ENCODE measurements at regions not wholly inside any gene's neighbourhood (a gene's known extent, or its start where the extent isn't known, plus 50 kb on each side); places are given as distances from the start of the nearest gene placed in this dataset.
A peak's percentile ranks its signal among the peaks of the same experiment; 100 is the strongest.

- Mint-ChIP-seq H3K4me3 (ENCODE audit: unreplicated experiment) (no peak overlapping the region), H3K9me3 (ENCODE audit: unreplicated experiment) (no peaks in the 10 kb centered on the region)
These were observed 175.9 kb downstream of the RWDD3 start for GRCh38 chr1:95409901-95410300.

GRCh38 chr1:95415146-95415545, 181.1 kb downstream of the RWDD3 start:
- Histone ChIP-seq H3K79me2 (ENCODE audit: insufficient read depth, low read length) (no peaks in the 10 kb centered on the region), H3K9me3 (ENCODE audit: insufficient read depth, low read depth, low read length) (no peaks in the 10 kb centered on the region), H3K27me3 (ENCODE audit: insufficient read depth, low read length) (no peaks in the 10 kb centered on the region), H3K9ac (ENCODE audit: low read length) (no peak overlapping the region), H3K36me3 (ENCODE audit: insufficient read depth, low read length) (no peaks in the 10 kb centered on the region), H3K4me3 (ENCODE audit: insufficient read depth, low read depth, low read length) (no peak overlapping the region), H3K4me1 (ENCODE audit: insufficient read depth, low read length) (no peaks in the 10 kb centered on the region), H4K20me1 (ENCODE audit: insufficient read depth, low read length) (no peaks in the 10 kb centered on the region), H3K4me2 (ENCODE audit: low read length) (no peak overlapping the region), H3K27ac (ENCODE audit: low read depth, low read length) (no peak overlapping the region), H2AFZ (ENCODE audit: low read depth, low read length) (no peak overlapping the region)
- no peak for FAIRE-seq
- no peaks in the 10 kb centered on the region for H3K27me3 Mint-ChIP-seq (ENCODE audit: low read depth, unreplicated experiment)
- peak overlapping the region; percentile 13 for H3K27ac Mint-ChIP-seq (ENCODE audit: unreplicated experiment)
- no peak for DNase-seq (ENCODE audit: low read depth)
- no peaks in the 10 kb centered on the region for H3K9me3 Mint-ChIP-seq (ENCODE audit: unreplicated experiment)
- H3K36me3 Mint-ChIP-seq (ENCODE audit: low read depth, unreplicated experiment) = no peaks in the 10 kb centered on the region
- TF ChIP-seq CTCF (IDR thresholded peaks at IDR 0.05; ENCODE audit: insufficient read depth, low read depth, low read length) = no peak
- no peak for TF ChIP-seq EZH2 (IDR thresholded peaks at IDR 0.05; ENCODE audit: insufficient read depth, low read length)
- no peak overlapping the region for H3K4me3 Mint-ChIP-seq (ENCODE audit: unreplicated experiment)
- H3K4me1 Mint-ChIP-seq (ENCODE audit: low read depth, unreplicated experiment) = peaks cover 7% of the 10 kb centered on the region

More at GRCh38 chr1:95409901-95410300, 175.9 kb downstream of the RWDD3 start:
- Mint-ChIP-seq H3K27ac (ENCODE audit: unreplicated experiment) (no peak overlapping the region), H3K4me1 (ENCODE audit: low read depth, unreplicated experiment) (peaks cover 2% of the 10 kb centered on the region), H3K36me3 (ENCODE audit: low read depth, unreplicated experiment) (no peaks in the 10 kb centered on the region), H3K27me3 (ENCODE audit: low read depth, unreplicated experiment) (peaks cover 5% of the 10 kb centered on the region)
- TF ChIP-seq CTCF (IDR thresholded peaks at IDR 0.05; ENCODE audit: insufficient read depth, low read depth, low read length) (no peak), EZH2 (IDR thresholded peaks at IDR 0.05; ENCODE audit: insufficient read depth, low read length) (no peak)
- DNase-seq (ENCODE audit: low read depth) (no peak), FAIRE-seq (no peak)
- no peaks in the 10 kb centered on the region for H3K9me3 ChIP-seq (ENCODE audit: insufficient read depth, low read depth, low read length)
- no peak overlapping the region for H3K27ac ChIP-seq (ENCODE audit: low read depth, low read length)
- no peak overlapping the region for H3K9ac ChIP-seq (ENCODE audit: low read length)
- no peak overlapping the region for H2AFZ ChIP-seq (ENCODE audit: low read depth, low read length)
- no peaks in the 10 kb centered on the region for H3K36me3 ChIP-seq (ENCODE audit: insufficient read depth, low read length)
- no peaks in the 10 kb centered on the region for H4K20me1 ChIP-seq (ENCODE audit: insufficient read depth, low read length)
- H3K4me2 ChIP-seq (ENCODE audit: low read length) = no peak overlapping the region
- no peak overlapping the region for H3K4me3 ChIP-seq (ENCODE audit: insufficient read depth, low read depth, low read length)
- no peaks in the 10 kb centered on the region for H3K4me1 ChIP-seq (ENCODE audit: insufficient read depth, low read length)
- H3K79me2 ChIP-seq (ENCODE audit: insufficient read depth, low read length) = no peaks in the 10 kb centered on the region
- H3K27me3 ChIP-seq (ENCODE audit: insufficient read depth, low read length) = peaks cover 4% of the 10 kb centered on the region

GRCh38 chr1:95426772-95427171, 192.8 kb downstream of the RWDD3 start:
- no peaks in the 10 kb centered on the region for H3K27me3 ChIP-seq (ENCODE audit: insufficient read depth, low read length)
- Mint-ChIP-seq H3K4me3 (ENCODE audit: unreplicated experiment) (no peak overlapping the region), H3K27ac (ENCODE audit: unreplicated experiment) (peak overlapping the region; percentile 48), H3K9me3 (ENCODE audit: unreplicated experiment) (peaks cover 3% of the 10 kb centered on the region), H3K27me3 (ENCODE audit: low read depth, unreplicated experiment) (no peaks in the 10 kb centered on the region), H3K4me1 (ENCODE audit: low read depth, unreplicated experiment) (peaks cover 14% of the 10 kb centered on the region), H3K36me3 (ENCODE audit: low read depth, unreplicated experiment) (no peaks in the 10 kb centered on the region)
- FAIRE-seq (no peak), DNase-seq (ENCODE audit: low read depth) (no peak)
- H3K4me2 ChIP-seq (ENCODE audit: low read length) = no peak overlapping the region
- H3K9ac ChIP-seq (ENCODE audit: low read length) = no peak overlapping the region
- no peaks in the 10 kb centered on the region for H4K20me1 ChIP-seq (ENCODE audit: insufficient read depth, low read length)
- TF ChIP-seq EZH2 (IDR thresholded peaks at IDR 0.05; ENCODE audit: insufficient read depth, low read length) (no peak), CTCF (IDR thresholded peaks at IDR 0.05; ENCODE audit: insufficient read depth, low read depth, low read length) (no peak)
- no peaks in the 10 kb centered on the region for H3K9me3 ChIP-seq (ENCODE audit: insufficient read depth, low read depth, low read length)
- H3K4me1 ChIP-seq (ENCODE audit: insufficient read depth, low read length) = no peaks in the 10 kb centered on the region
- no peak overlapping the region for H2AFZ ChIP-seq (ENCODE audit: low read depth, low read length)
- no peaks in the 10 kb centered on the region for H3K79me2 ChIP-seq (ENCODE audit: insufficient read depth, low read length)
- no peak overlapping the region for H3K4me3 ChIP-seq (ENCODE audit: insufficient read depth, low read depth, low read length)
- H3K36me3 ChIP-seq (ENCODE audit: insufficient read depth, low read length) = no peaks in the 10 kb centered on the region
- no peak overlapping the region for H3K27ac ChIP-seq (ENCODE audit: low read depth, low read length)

Data from astrocyte (in vitro differentiated cells and primary cell).